Endothelial cell (in vitro differentiated cells): ENCODE measurements at regions not wholly inside any gene's neighbourhood (a gene's known extent, or its start where the extent isn't known, plus 50 kb on each side); places are given as distances from the start of the nearest gene placed in this dataset.

Source experiments
- DNase-seq: peaks from one replicate; pipeline ENCODE4 v3.0.0; 2021; ENCODE audit warnings: low spot score
- H3K27ac Mint-ChIP-seq: one replicate; pipeline ENCODE4 v1.8.0; 2021; ENCODE audit warnings: mixed read lengths, inconsistent platforms; ENCODE audit not compliant: unreplicated experiment
- H3K27me3 Mint-ChIP-seq: one replicate; pipeline ENCODE4 v1.8.0; 2021; ENCODE audit warnings: mild to moderate bottlenecking, moderate library complexity, mixed read lengths, inconsistent platforms; ENCODE audit not compliant: unreplicated experiment
- H3K36me3 Mint-ChIP-seq: one replicate; pipeline ENCODE4 v1.8.0; 2021; ENCODE audit warnings: mild to moderate bottlenecking, low read depth, mixed read lengths, inconsistent platforms; ENCODE audit not compliant: unreplicated experiment
- H3K4me1 Mint-ChIP-seq: one replicate; pipeline ENCODE4 v1.8.0; 2021; ENCODE audit warnings: mild to moderate bottlenecking, mixed read lengths, inconsistent platforms; ENCODE audit not compliant: unreplicated experiment
- H3K4me3 Mint-ChIP-seq: one replicate; pipeline ENCODE4 v1.8.0; 2021; ENCODE audit warnings: mild to moderate bottlenecking, mixed read lengths, inconsistent platforms; ENCODE audit not compliant: unreplicated experiment
- H3K9me3 Mint-ChIP-seq: one replicate; pipeline ENCODE4 v1.8.0; 2021; ENCODE audit warnings: mixed read lengths, inconsistent platforms; ENCODE audit not compliant: unreplicated experiment
- CTCF ChIP-seq: fragments of 200-600 bp; sonication (generic); IDR thresholded peaks from one replicate; pipeline ENCODE4 v1.5.0; 2021; ENCODE audit warnings: antibody characterized with exemption; ENCODE audit not compliant: unreplicated experiment

GRCh38 chr4:53959343-53960120 is 104.9 kb downstream of the CHIC2 start:
- Mint-ChIP-seq H3K27ac (no peak overlapping the region), H3K4me3 (no peak overlapping the region), H3K9me3 (no peaks in the 10 kb centered on the region), H3K27me3 (no peaks in the 10 kb centered on the region), H3K36me3 (no peaks in the 10 kb centered on the region), H3K4me1 (peaks cover 17% of the 10 kb centered on the region)
- no peak for TF ChIP-seq CTCF
- DNase-seq = no peak

- H3K4me1 Mint-ChIP-seq = peaks cover 11% of the 10 kb centered on the region
- H3K27ac Mint-ChIP-seq = no peak overlapping the region
- H3K36me3 Mint-ChIP-seq = no peaks in the 10 kb centered on the region
- H3K9me3 Mint-ChIP-seq = no peaks in the 10 kb centered on the region
- TF ChIP-seq CTCF = no peak
- H3K4me3 Mint-ChIP-seq = no peak overlapping the region
- DNase-seq = no peak
- no peaks in the 10 kb centered on the region for H3K27me3 Mint-ChIP-seq
Measured at GRCh38 chr4:53956454-53956853, 108.0 kb downstream of the CHIC2 start.

- TF ChIP-seq CTCF = no peak
- no peaks in the 10 kb centered on the region for H3K27me3 Mint-ChIP-seq
- no peaks in the 10 kb centered on the region for H3K36me3 Mint-ChIP-seq
- no peaks in the 10 kb centered on the region for H3K9me3 Mint-ChIP-seq
- H3K27ac Mint-ChIP-seq = no peak overlapping the region
- H3K4me3 Mint-ChIP-seq = no peak overlapping the region
- DNase-seq = no peak
- peaks cover 11% of the 10 kb centered on the region for H3K4me1 Mint-ChIP-seq
Measured at GRCh38 chr4:53956053-53956452, 108.4 kb downstream of the CHIC2 start.

- no peaks in the 10 kb centered on the region for H3K27me3 Mint-ChIP-seq
Measured at GRCh38 chr4:53951414-53951813, 113.0 kb downstream of the CHIC2 start.

More at GRCh38 chr4:53951414-53951813, 113.0 kb downstream of the CHIC2 start:
- Mint-ChIP-seq H3K9me3 (no peaks in the 10 kb centered on the region), H3K4me1 (peaks cover 7% of the 10 kb centered on the region), H3K36me3 (no peaks in the 10 kb centered on the region), H3K4me3 (no peak overlapping the region), H3K27ac (no peak overlapping the region)
- DNase-seq = no peak
- TF ChIP-seq CTCF = no peak
